ENCODE measurements at regions not wholly inside any gene's neighbourhood (a gene's known extent, or its start where the extent isn't known, plus 50 kb on each side); places are given as distances from the start of the nearest gene placed in this dataset.

DNA sequence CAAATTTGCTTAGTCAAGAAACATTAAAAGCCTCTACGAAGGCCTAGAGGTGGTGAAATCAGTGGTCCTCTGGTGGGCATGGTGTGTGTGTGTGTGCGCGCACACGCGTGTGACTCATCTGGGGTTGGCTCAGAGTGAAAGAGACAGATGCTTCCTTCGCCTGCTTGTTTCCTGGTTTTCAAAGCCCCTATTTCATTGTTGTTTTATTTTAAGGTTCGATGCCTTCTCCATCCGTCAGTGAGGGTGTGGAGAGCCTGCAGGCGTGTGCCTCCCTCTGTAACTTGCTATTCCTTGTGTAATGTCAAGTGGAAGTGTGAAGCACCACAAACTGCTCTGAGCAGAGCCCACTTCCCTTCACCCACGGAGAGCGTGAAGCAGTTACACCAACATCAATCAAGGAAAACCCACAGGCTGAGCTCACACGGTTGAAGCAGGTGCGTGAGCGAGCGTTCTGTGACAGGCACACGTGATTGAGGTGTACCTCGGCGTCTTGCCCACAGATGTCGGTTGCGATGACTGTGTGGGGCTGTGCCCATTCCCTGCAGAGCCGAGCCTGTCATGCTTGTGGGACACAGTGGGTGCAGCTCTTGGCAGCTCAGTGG, 233.9 kb downstream of the PRL start:
- no peak overlapping the region for H3K4me3 ChIP-seq
- no peak for TF ChIP-seq CTCF (IDR thresholded peaks at IDR 0.05)
- no peak for TF ChIP-seq POLR2A (IDR thresholded peaks at IDR 0.05)
- no peak for DNase-seq
- 68 to 73% (median 71%) methylated on average over 13 to 21 of the region's 21 CpGs for WGBS, 4 donors
- no peaks in the 10 kb centered on the region for H3K4me1 ChIP-seq (replicated peaks in 1 of 2)
- no peak overlapping the region for H3K27ac ChIP-seq
- no peaks in the 10 kb centered on the region for H3K9me3 ChIP-seq (replicated peaks in 1 of 3)
- no peaks in the 10 kb centered on the region for H3K36me3 ChIP-seq (replicated peaks in 1 of 2)
- H3K27me3 ChIP-seq = no peaks in the 10 kb centered on the region
- intact Hi-C loops (cut with DNase I) = no loop called here

- Histone ChIP-seq H3K9me3 (replicated peaks in 1 of 3) (no peaks in the 10 kb centered on the region), H3K4me1 (replicated peaks in 1 of 2) (no peaks in the 10 kb centered on the region), H3K27me3 (no peaks in the 10 kb centered on the region), H3K36me3 (replicated peaks in 1 of 2) (no peaks in the 10 kb centered on the region), H3K27ac (no peak overlapping the region), H3K4me3 (no peak overlapping the region)
- 86 to 94% (median 93%) methylated on average over 1 of the region's 1 CpG for WGBS, 4 donors
- DNase-seq = no peak
- TF ChIP-seq CTCF (IDR thresholded peaks at IDR 0.05) (no peak), POLR2A (IDR thresholded peaks at IDR 0.05) (no peak)
- intact Hi-C loops (cut with DNase I) = no loop called here
Observed at GRCh38 chr6:22064558-22064957, 232.3 kb downstream of the PRL start.

DNA sequence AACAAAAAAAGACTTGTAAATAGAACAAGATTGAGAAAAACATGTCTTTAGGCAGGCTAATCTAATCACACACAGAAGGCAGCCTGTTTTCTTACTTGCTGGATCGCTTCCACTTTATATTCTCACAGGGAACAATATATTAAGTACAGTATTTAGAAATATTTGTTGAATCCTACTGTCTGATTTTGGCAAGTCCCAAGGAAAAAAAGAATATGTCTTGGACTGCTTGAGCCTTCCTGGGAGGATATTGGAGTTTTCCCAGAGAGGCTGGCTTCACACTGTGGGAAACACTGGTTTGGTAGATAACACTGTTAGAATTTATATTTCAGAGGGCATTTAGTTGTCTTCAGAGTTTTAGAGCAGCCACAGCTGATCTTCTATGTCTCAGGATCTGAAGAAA, 229.7 kb downstream of the PRL start:
- H3K27ac ChIP-seq = no peak overlapping the region
- intact Hi-C loops (cut with DNase I) = no loop called here

GRCh38 chr6:22067671-22068070, 229.2 kb downstream of the PRL start:
- TF ChIP-seq CTCF (IDR thresholded peaks at IDR 0.05) = no peak
- no peak for TF ChIP-seq POLR2A (IDR thresholded peaks at IDR 0.05)
- Histone ChIP-seq H3K4me3 (no peak overlapping the region), H3K4me1 (replicated peaks in 1 of 2) (no peaks in the 10 kb centered on the region), H3K27ac (no peak overlapping the region), H3K9me3 (replicated peaks in 1 of 3) (no peaks in the 10 kb centered on the region), H3K27me3 (no peaks in the 10 kb centered on the region), H3K36me3 (replicated peaks in 1 of 2) (no peaks in the 10 kb centered on the region)
- 92 to 95% (median 94%) methylated on average over 2 of the region's 2 CpGs for WGBS, 4 donors
- DNase-seq = no peak
- intact Hi-C loops (cut with DNase I) = no loop called here

More for the DNA sequence above, 229.7 kb downstream of the PRL start:
- Histone ChIP-seq H3K36me3 (replicated peaks in 1 of 2) (no peaks in the 10 kb centered on the region), H3K4me1 (replicated peaks in 1 of 2) (no peaks in the 10 kb centered on the region), H3K9me3 (replicated peaks in 1 of 3) (no peaks in the 10 kb centered on the region), H3K4me3 (no peak overlapping the region), H3K27me3 (no peaks in the 10 kb centered on the region)
- TF ChIP-seq POLR2A (IDR thresholded peaks at IDR 0.05) (no peak), CTCF (IDR thresholded peaks at IDR 0.05) (no peak)
- no peak for DNase-seq
- 68 to 86% (median 77%) methylated on average over 1 of the region's 1 CpG for WGBS, 4 donors

All from adrenal gland (tissue), 9 donors.